Type B pancreatic cell (in vitro differentiated cells): ENCODE measurements at regions not wholly inside any gene's neighbourhood (a gene's known extent, or its start where the extent isn't known, plus 50 kb on each side); places are given as distances from the start of the nearest gene placed in this dataset.

ENCODE experiments used
- DNase-seq: peaks from one replicate; pipeline ENCODE4 v3.0.0; 2021; ENCODE audit warnings: mixed read lengths; ENCODE audit not compliant: unreplicated experiment; ENCODE audit errors: extremely low spot score
- H3K27ac Mint-ChIP-seq: 2 replicates; pipeline ENCODE4 v1.8.0; 2021; ENCODE audit warnings: mild to moderate bottlenecking, mixed read lengths
- H3K27me3 Mint-ChIP-seq: 2 replicates; pipeline ENCODE4 v1.8.0; 2021; ENCODE audit warnings: mixed read lengths
- H3K36me3 Mint-ChIP-seq: 2 replicates; pipeline ENCODE4 v1.8.0; 2021; ENCODE audit warnings: mixed read lengths
- H3K4me1 Mint-ChIP-seq: one replicate; pipeline ENCODE4 v1.8.0; 2021; ENCODE audit warnings: mixed read lengths; ENCODE audit not compliant: unreplicated experiment
- H3K4me3 Mint-ChIP-seq: 2 replicates; pipeline ENCODE4 v1.8.0; 2021; ENCODE audit warnings: mild to moderate bottlenecking, mixed read lengths
- H3K9me3 Mint-ChIP-seq: 2 replicates; pipeline ENCODE4 v1.8.0; 2021; ENCODE audit warnings: mixed read lengths
- TF ChIP-seq, protein P1 (sequence below): fragments of 200-600 bp; sonication (generic); conservative IDR thresholded peaks from 2 replicates; pipeline ENCODE4 v1.5.0; 2021; ENCODE audit warnings: antibody characterized with exemption, mild to moderate bottlenecking

GRCh38 chr5:123871373-123871772 is 359.4 kb downstream of the CSNK1G3 start:
- peaks cover 47% of the 10 kb centered on the region for H3K4me1 Mint-ChIP-seq
- no peak overlapping the region for H3K4me3 Mint-ChIP-seq
- H3K27me3 Mint-ChIP-seq = peaks cover 18% of the 10 kb centered on the region
- no peak overlapping the region for H3K27ac Mint-ChIP-seq
- peaks cover 6% of the 10 kb centered on the region for H3K9me3 Mint-ChIP-seq
- TF ChIP-seq, protein P1, sequence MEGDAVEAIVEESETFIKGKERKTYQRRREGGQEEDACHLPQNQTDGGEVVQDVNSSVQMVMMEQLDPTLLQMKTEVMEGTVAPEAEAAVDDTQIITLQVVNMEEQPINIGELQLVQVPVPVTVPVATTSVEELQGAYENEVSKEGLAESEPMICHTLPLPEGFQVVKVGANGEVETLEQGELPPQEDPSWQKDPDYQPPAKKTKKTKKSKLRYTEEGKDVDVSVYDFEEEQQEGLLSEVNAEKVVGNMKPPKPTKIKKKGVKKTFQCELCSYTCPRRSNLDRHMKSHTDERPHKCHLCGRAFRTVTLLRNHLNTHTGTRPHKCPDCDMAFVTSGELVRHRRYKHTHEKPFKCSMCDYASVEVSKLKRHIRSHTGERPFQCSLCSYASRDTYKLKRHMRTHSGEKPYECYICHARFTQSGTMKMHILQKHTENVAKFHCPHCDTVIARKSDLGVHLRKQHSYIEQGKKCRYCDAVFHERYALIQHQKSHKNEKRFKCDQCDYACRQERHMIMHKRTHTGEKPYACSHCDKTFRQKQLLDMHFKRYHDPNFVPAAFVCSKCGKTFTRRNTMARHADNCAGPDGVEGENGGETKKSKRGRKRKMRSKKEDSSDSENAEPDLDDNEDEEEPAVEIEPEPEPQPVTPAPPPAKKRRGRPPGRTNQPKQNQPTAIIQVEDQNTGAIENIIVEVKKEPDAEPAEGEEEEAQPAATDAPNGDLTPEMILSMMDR = no peak
- H3K36me3 Mint-ChIP-seq = no peaks in the 10 kb centered on the region
- no peak for DNase-seq

DNA sequence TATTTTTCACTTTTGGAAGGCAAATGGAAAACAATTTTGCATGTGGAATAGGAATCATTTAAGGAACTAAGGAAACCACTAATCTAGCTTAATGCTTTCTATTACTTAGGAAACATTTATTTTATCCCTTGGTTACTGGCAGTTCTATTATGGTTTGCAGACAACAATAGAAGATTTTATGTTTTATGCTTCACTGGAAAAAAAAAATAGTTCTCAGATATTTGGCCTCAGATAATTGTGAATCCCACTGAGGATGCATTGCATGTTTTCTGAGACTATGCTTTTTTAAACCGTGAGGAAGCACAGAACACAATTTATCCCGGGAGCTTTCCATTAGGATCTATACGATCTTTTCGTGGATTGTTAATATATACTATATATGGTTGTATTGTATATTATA is 356.9 kb downstream of the CSNK1G3 start:
- peaks cover 6% of the 10 kb centered on the region for H3K9me3 Mint-ChIP-seq
- H3K4me3 Mint-ChIP-seq = no peak overlapping the region
- TF ChIP-seq, protein P1 = no peak
- DNase-seq = no peak
- H3K36me3 Mint-ChIP-seq = no peaks in the 10 kb centered on the region
- peaks cover 24% of the 10 kb centered on the region for H3K4me1 Mint-ChIP-seq
- H3K27me3 Mint-ChIP-seq = peaks cover 18% of the 10 kb centered on the region
- no peak overlapping the region for H3K27ac Mint-ChIP-seq

DNA sequence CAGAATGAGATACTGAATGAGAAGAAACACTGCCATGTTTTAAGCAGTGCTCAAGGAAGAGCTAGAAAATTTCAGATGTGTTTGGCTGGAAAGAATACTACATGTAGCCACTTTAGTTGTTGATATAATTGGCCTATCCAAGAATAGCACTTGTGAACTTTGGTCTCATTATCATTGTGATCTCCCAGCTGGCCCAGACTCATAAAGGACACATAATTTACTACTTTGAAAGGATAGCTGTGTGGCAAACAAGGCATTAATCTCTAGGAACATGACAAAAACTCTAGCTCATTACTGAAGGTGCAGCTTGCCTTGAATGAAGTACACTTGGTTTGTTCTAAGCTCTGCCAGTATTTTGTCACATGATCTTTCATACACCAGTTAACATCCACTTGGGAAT is 356.3 kb downstream of the CSNK1G3 start:
- H3K4me1 Mint-ChIP-seq = peaks cover 21% of the 10 kb centered on the region
- peaks cover 6% of the 10 kb centered on the region for H3K9me3 Mint-ChIP-seq
- TF ChIP-seq, protein P1 = no peak
- H3K27me3 Mint-ChIP-seq = peaks cover 18% of the 10 kb centered on the region
- DNase-seq = no peak
- no peak overlapping the region for H3K4me3 Mint-ChIP-seq
- no peak overlapping the region for H3K27ac Mint-ChIP-seq
- H3K36me3 Mint-ChIP-seq = no peaks in the 10 kb centered on the region

DNA sequence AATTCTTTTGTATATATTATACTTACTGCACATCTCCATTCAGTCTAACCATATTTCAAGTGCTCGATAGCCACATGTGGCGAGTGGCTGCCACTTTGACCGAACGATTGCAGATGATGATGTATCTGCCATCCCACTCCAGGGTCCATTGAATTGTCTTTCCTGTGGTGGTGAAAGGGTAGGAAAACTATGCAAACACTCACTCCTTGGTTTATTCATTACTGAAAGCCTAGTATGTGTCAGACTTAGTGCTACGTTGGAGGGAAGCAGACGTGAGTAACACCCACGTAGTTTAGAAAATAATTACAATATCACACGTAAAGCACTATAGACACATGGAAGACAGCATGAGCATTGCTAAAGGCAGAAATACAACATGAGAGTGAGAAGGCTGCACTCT is 353.7 kb downstream of the CSNK1G3 start:
- TF ChIP-seq, protein P1 = no peak
- H3K9me3 Mint-ChIP-seq = peaks cover 6% of the 10 kb centered on the region
- no peak overlapping the region for H3K4me3 Mint-ChIP-seq
- DNase-seq = no peak
- H3K27me3 Mint-ChIP-seq = peaks cover 10% of the 10 kb centered on the region
- H3K27ac Mint-ChIP-seq = no peak overlapping the region
- peaks cover 21% of the 10 kb centered on the region for H3K4me1 Mint-ChIP-seq
- no peaks in the 10 kb centered on the region for H3K36me3 Mint-ChIP-seq

- Mint-ChIP-seq H3K27me3 (peaks cover 6% of the 10 kb centered on the region), H3K4me1 (peaks cover 17% of the 10 kb centered on the region), H3K27ac (no peak overlapping the region), H3K4me3 (no peak overlapping the region), H3K36me3 (no peaks in the 10 kb centered on the region), H3K9me3 (peaks cover 6% of the 10 kb centered on the region)
- DNase-seq = no peak
- TF ChIP-seq, protein P1 = no peak
Measured at GRCh38 chr5:123864578-123864977, 352.6 kb downstream of the CSNK1G3 start.

DNA sequence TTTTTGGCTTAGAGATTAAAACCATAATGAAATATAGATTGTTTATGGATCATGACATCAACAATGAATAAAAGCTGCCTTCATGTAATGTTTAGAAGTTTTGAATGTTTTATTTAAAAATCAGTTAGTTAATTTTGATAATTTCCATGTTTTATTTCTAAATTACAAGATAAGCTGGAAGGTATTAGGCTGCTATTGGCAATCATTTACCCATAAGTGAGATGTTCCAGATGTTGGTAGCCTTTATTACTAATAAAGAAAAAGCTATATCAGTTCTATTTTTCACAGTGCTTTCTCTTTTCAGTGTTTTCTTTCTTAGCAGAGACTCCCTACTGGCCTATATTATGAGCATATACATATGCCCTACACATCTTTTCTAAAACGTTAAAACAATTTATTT is 347.0 kb downstream of the CSNK1G3 start:
- H3K27ac Mint-ChIP-seq = no peak overlapping the region
- TF ChIP-seq, protein P1 = no peak
- DNase-seq = no peak
- H3K4me1 Mint-ChIP-seq = peaks cover 10% of the 10 kb centered on the region
- no peaks in the 10 kb centered on the region for H3K36me3 Mint-ChIP-seq
- H3K4me3 Mint-ChIP-seq = no peak overlapping the region
- peaks cover 6% of the 10 kb centered on the region for H3K27me3 Mint-ChIP-seq
- no peaks in the 10 kb centered on the region for H3K9me3 Mint-ChIP-seq
